ENCODE measurements at regions not wholly inside any gene's neighbourhood (a gene's known extent, or its start where the extent isn't known, plus 50 kb on each side); places are given as distances from the start of the nearest gene placed in this dataset.

GRCh38 chrX:3462166-3462508 is 115.7 kb upstream of the MXRA5 start:
- no peak overlapping the region for H3K14ac ChIP-seq (ENCODE audit: insufficient read length)
- H3K4me3 ChIP-seq (ENCODE audit: extremely low read depth in 1 of 4, insufficient read depth in 2 of 4, low read depth in 3 of 4, low read length in 4 of 4), result no peak overlapping the region
- H3K56ac ChIP-seq (replicated peaks; ENCODE audit: insufficient read length, low read depth, low read length), result no peak overlapping the region
- no peak overlapping the region for H4K91ac ChIP-seq (replicated peaks; ENCODE audit: insufficient read length, low read length)
- no peak overlapping the region for H3K27ac ChIP-seq (ENCODE audit: low read depth, low read length)
- H3K36me3 ChIP-seq (ENCODE audit: control insufficient read depth in 2 of 4, insufficient read depth in 4 of 4, low read length in 3 of 4), result no peaks in the 10 kb centered on the region
- H2AFZ ChIP-seq (ENCODE audit: low read length), result no peak overlapping the region
- no peak overlapping the region for H4K8ac ChIP-seq (ENCODE audit: extremely low read depth, insufficient read depth, low read length)
- POLR2A ChIA-PET (ENCODE audit: partially characterized antibody), result no interaction called here
- H2BK15ac ChIP-seq (ENCODE audit: low read length), result no peak overlapping the region
- DNase-seq (ENCODE audit: low read depth in 1 of 2, low spot score in 2 of 2) (no peak), FAIRE-seq (no peak)
- no peak overlapping the region for H2BK120ac ChIP-seq (replicated peaks; ENCODE audit: low read depth, low read length)
- CTCF ChIA-PET (ENCODE audit: partially characterized antibody), result no interaction called here
- no peak for TF ChIP-seq CBX8 (IDR thresholded peaks at IDR 0.05; ENCODE audit: borderline replicate concordance, low read depth, low read length)
- no peak overlapping the region for H3K23ac ChIP-seq (ENCODE audit: insufficient read length)
- no peak overlapping the region for H2BK20ac ChIP-seq (ENCODE audit: low read length)
- no peaks in the 10 kb centered on the region for H3K9me3 ChIP-seq (ENCODE audit: insufficient read depth in 2 of 2, low read depth in 1 of 2, low read length in 1 of 2)
- no peaks in the 10 kb centered on the region for H3K27me3 ChIP-seq (replicated peaks in 1 of 4; ENCODE audit: control insufficient read depth in 3 of 4, extremely low read depth in 1 of 4, insufficient read depth in 3 of 4, low read length in 3 of 4)
- no peaks in the 10 kb centered on the region for H3K79me2 ChIP-seq (ENCODE audit: control insufficient read depth in 1 of 2, insufficient read depth in 2 of 2, low read length in 2 of 2)
- H2BK12ac ChIP-seq (ENCODE audit: low read depth, low read length), result no peak overlapping the region
- no peak overlapping the region for H3K4me2 ChIP-seq (ENCODE audit: insufficient read depth in 1 of 2, low read depth in 2 of 2, low read length in 2 of 2)
- no peaks in the 10 kb centered on the region for H3K4me1 ChIP-seq (replicated peaks in 1 of 4; ENCODE audit: control insufficient read depth in 3 of 4, insufficient read depth in 4 of 4, low read length in 3 of 4)
- WGBS, 2 experiments (ENCODE audit: extremely low coverage in 1 of 2, insufficient coverage in 1 of 2, insufficient read length in 1 of 2, insufficient replicate concordance in 2 of 2, low coverage in 1 of 2, low lambda C conversion rate in 2 of 2, missing lambda C conversion rate in 1 of 2), result 93% methylated on average over 3 of the region's 4 CpGs; no CpG with 5 or more reads in 1 of the 2 experiments
- H3K79me1 ChIP-seq (ENCODE audit: low read depth, low read length), result no peaks in the 10 kb centered on the region
- H3K18ac ChIP-seq (ENCODE audit: extremely low read depth, low read length), result no peak overlapping the region
- H3K9ac ChIP-seq (replicated peaks in 1 of 4; ENCODE audit: extremely low read depth in 1 of 4, low read depth in 3 of 4, low read length in 3 of 4), result no peak overlapping the region
- no peak overlapping the region for H2AK5ac ChIP-seq (ENCODE audit: low read depth, low read length)
- H3K23me2 ChIP-seq (ENCODE audit: low read depth, low read length), result no peaks in the 10 kb centered on the region
- no peak overlapping the region for H3K4ac ChIP-seq (replicated peaks; ENCODE audit: insufficient read length, low read depth, low read length)
- no peak overlapping the region for H4K5ac ChIP-seq (ENCODE audit: insufficient read length, low read depth, low read length)
- H4K20me1 ChIP-seq (replicated peaks in 1 of 2; ENCODE audit: control insufficient read depth in 1 of 2, insufficient read depth in 2 of 2, low read length in 2 of 2), result no peaks in the 10 kb centered on the region
- no peak overlapping the region for H2BK5ac ChIP-seq (ENCODE audit: low read depth, low read length)

Measured in H1 (cell line).